ENCODE measurements at regions not wholly inside any gene's neighbourhood (a gene's known extent, or its start where the extent isn't known, plus 50 kb on each side); places are given as distances from the start of the nearest gene placed in this dataset.

- Histone ChIP-seq H3K9ac (ENCODE audit: insufficient read depth in 1 of 2, low read length in 2 of 2) (no peak overlapping the region), H3K36me3 (ENCODE audit: control insufficient read depth in 4 of 4, insufficient read depth in 4 of 4, low read length in 4 of 4) (no peaks in the 10 kb centered on the region), H3K4me1 (ENCODE audit: control insufficient read depth in 5 of 5, insufficient read depth in 5 of 5, low read length in 5 of 5) (no peaks in the 10 kb centered on the region), H3K4me3 (no peak overlapping the region), H3K9me3 (ENCODE audit: control insufficient read depth in 4 of 4, insufficient read depth in 3 of 4, low read length in 3 of 4) (peaks cover 0 to 9% (median 2%) of the 10 kb centered on the region in 4 donors), H3K27me3 (ENCODE audit: control insufficient read depth in 3 of 3, insufficient read depth in 3 of 3, low read length in 2 of 3) (no peaks in the 10 kb centered on the region), H3K27ac (ENCODE audit: low read depth in 1 of 2, low read length in 1 of 2) (no peak overlapping the region)
- no peak for TF ChIP-seq CTCF (IDR thresholded peaks at IDR 0.05; ENCODE audit: control extremely low read depth, extremely low read depth)
- no peak for ATAC-seq (ENCODE audit: insufficient read depth, low FRiP score)
- no peak for DNase-seq
- WGBS, 2 donors, result 86 to 92% methylated on average over 7 of the region's 7 CpGs
Measured at GRCh38 chr13:84399320-84400085, 517.2 kb upstream of the SLITRK1 start.

- H3K9me3 ChIP-seq (ENCODE audit: control insufficient read depth in 4 of 4, insufficient read depth in 3 of 4, low read length in 3 of 4), result peaks cover 0 to 12% (median 6%) of the 10 kb centered on the region in 4 donors
Measured at GRCh38 chr13:84393981-84394625, 511.8 kb upstream of the SLITRK1 start.

GRCh38 chr13:84380866-84381265 lies 498.6 kb upstream of the SLITRK1 start:
- H3K36me3 ChIP-seq (ENCODE audit: control insufficient read depth in 4 of 4, insufficient read depth in 4 of 4, low read length in 4 of 4), result no peaks in the 10 kb centered on the region
- 72 to 81% methylated on average over 3 of the region's 3 CpGs for WGBS, 2 donors
- H3K27ac ChIP-seq (ENCODE audit: low read depth in 1 of 2, low read length in 1 of 2), result no peak overlapping the region
- peaks cover 0 to 11% (median 0%) of the 10 kb centered on the region in 4 donors for H3K9me3 ChIP-seq (ENCODE audit: control insufficient read depth in 4 of 4, insufficient read depth in 3 of 4, low read length in 3 of 4)
- H3K27me3 ChIP-seq (ENCODE audit: control insufficient read depth in 3 of 3, insufficient read depth in 3 of 3, low read length in 2 of 3), result no peaks in the 10 kb centered on the region
- ATAC-seq (ENCODE audit: insufficient read depth, low FRiP score) (no peak), DNase-seq (no peak)
- no peak overlapping the region for H3K4me3 ChIP-seq
- no peaks in the 10 kb centered on the region for H3K4me1 ChIP-seq (ENCODE audit: control insufficient read depth in 5 of 5, insufficient read depth in 5 of 5, low read length in 5 of 5)
- no peak overlapping the region for H3K9ac ChIP-seq (ENCODE audit: insufficient read depth in 1 of 2, low read length in 2 of 2)
- TF ChIP-seq CTCF (IDR thresholded peaks at IDR 0.05; ENCODE audit: control extremely low read depth, extremely low read depth), result no peak

More at GRCh38 chr13:84393981-84394625, 511.8 kb upstream of the SLITRK1 start:
- H3K4me1 ChIP-seq (ENCODE audit: control insufficient read depth in 5 of 5, insufficient read depth in 5 of 5, low read length in 5 of 5), result no peaks in the 10 kb centered on the region
- no peaks in the 10 kb centered on the region for H3K27me3 ChIP-seq (ENCODE audit: control insufficient read depth in 3 of 3, insufficient read depth in 3 of 3, low read length in 2 of 3)
- H3K36me3 ChIP-seq (ENCODE audit: control insufficient read depth in 4 of 4, insufficient read depth in 4 of 4, low read length in 4 of 4), result no peaks in the 10 kb centered on the region
- no peak overlapping the region for H3K4me3 ChIP-seq
- ATAC-seq (ENCODE audit: insufficient read depth, low FRiP score) (no peak), DNase-seq (no peak)
- TF ChIP-seq CTCF (IDR thresholded peaks at IDR 0.05; ENCODE audit: control extremely low read depth, extremely low read depth), result no peak
- WGBS, 2 donors, result 81 to 85% methylated on average over 4 of the region's 4 CpGs
- H3K27ac ChIP-seq (ENCODE audit: low read depth in 1 of 2, low read length in 1 of 2), result no peak overlapping the region
- no peak overlapping the region for H3K9ac ChIP-seq (ENCODE audit: insufficient read depth in 1 of 2, low read length in 2 of 2)

All from lung (tissue), 11 donors.